ENCODE measurements at regions not wholly inside any gene's neighbourhood (a gene's known extent, or its start where the extent isn't known, plus 50 kb on each side); places are given as distances from the start of the nearest gene placed in this dataset.
"Not testable (repeated sequence)": the region's sequence is repeated elsewhere in the genome, so short reads cannot be mapped to it uniquely, and the experiment has no call there.

GRCh38 chr5:18003784-18004183, 369.5 kb downstream of the TAF11L14 start (continued):
- no peak for TF ChIP-seq ZNF473 (tag by site-specific recombination; IDR thresholded peaks at IDR 0.05)

- POLR2A ChIA-PET; H3K4me3 ChIP-seq (ENCODE audit: low read depth, low read length); H3K9me3 ChIP-seq (ENCODE audit: control insufficient read depth, insufficient read depth, low read depth, low read length); H3K27ac ChIP-seq (ENCODE audit: extremely low read depth, low read depth, low read length); CTCF ChIA-PET; H3K4me1 ChIP-seq (ENCODE audit: control insufficient read depth, insufficient read depth, low read length); H3K36me3 ChIP-seq (ENCODE audit: control insufficient read depth in 2 of 2, insufficient read depth in 1 of 2, low read length in 2 of 2): not testable (repeated sequence)
These were observed 372.0 kb downstream of the TAF11L14 start for GRCh38 chr5:18006235-18006634.

GRCh38 chr5:18008940-18009339, 374.7 kb downstream of the TAF11L14 start:
- ChIA-PET CTCF (no interaction called here), POLR2A (no interaction called here)
- H3K36me3 ChIP-seq (ENCODE audit: control insufficient read depth in 2 of 2, insufficient read depth in 1 of 2, low read length in 2 of 2), result no peaks in the 10 kb centered on the region
- H3K4me1 ChIP-seq (ENCODE audit: control insufficient read depth, insufficient read depth, low read length), result no peaks in the 10 kb centered on the region
- H3K27ac ChIP-seq (ENCODE audit: extremely low read depth, low read depth, low read length), result no peak overlapping the region
- H3K9me3 ChIP-seq (ENCODE audit: control insufficient read depth, insufficient read depth, low read depth, low read length), result no peaks in the 10 kb centered on the region
- no peak overlapping the region for H3K4me3 ChIP-seq (ENCODE audit: low read depth, low read length)
- TF ChIP-seq ZNF140 (tag by site-specific recombination; IDR thresholded peaks at IDR 0.05) (no peak), ZNF175 (tag by site-specific recombination; IDR thresholded peaks at IDR 0.05) (no peak), ZSCAN30 (tag by site-specific recombination; IDR thresholded peaks at IDR 0.05) (no peak), ZNF114 (tag by site-specific recombination; IDR thresholded peaks at IDR 0.05) (no peak)

- no peak overlapping the region for H3K27ac ChIP-seq (ENCODE audit: extremely low read depth, low read depth, low read length)
- H3K9me3 ChIP-seq (ENCODE audit: control insufficient read depth, insufficient read depth, low read depth, low read length), result no peaks in the 10 kb centered on the region
- TF ChIP-seq ZNF280D (tag by site-specific recombination; IDR thresholded peaks at IDR 0.05) (no peak), ZNF184 (tag by site-specific recombination; IDR thresholded peaks at IDR 0.05) (no peak), ZNF548 (tag by site-specific recombination; IDR thresholded peaks at IDR 0.05) (no peak), ZFP37 (tag by site-specific recombination; IDR thresholded peaks at IDR 0.05) (no peak), ZNF624 (tag by site-specific recombination; IDR thresholded peaks at IDR 0.05) (no peak), OSR2 (tag by site-specific recombination; IDR thresholded peaks at IDR 0.05) (no peak), ZBTB11 (tag by site-specific recombination; conservative IDR thresholded peaks at IDR 0.05; ENCODE audit: low read depth) (no peak), ZEB2 (tag by site-specific recombination; IDR thresholded peaks at IDR 0.05) (no peak), SP3 (tag by site-specific recombination; IDR thresholded peaks at IDR 0.05) (no peak), KLF16 (tag by site-specific recombination; IDR thresholded peaks at IDR 0.05) (no peak), SP7 (tag by site-specific recombination; IDR thresholded peaks at IDR 0.05) (no peak), ZNF747 (tag by site-specific recombination; IDR thresholded peaks at IDR 0.05) (no peak), BCL11A (tag by site-specific recombination; IDR thresholded peaks at IDR 0.05; ENCODE audit: low read depth) (no peak), ZNF561 (tag by site-specific recombination; IDR thresholded peaks at IDR 0.05; ENCODE audit: borderline replicate concordance) (no peak), ZNF777 (tag by site-specific recombination; IDR thresholded peaks at IDR 0.05; ENCODE audit: borderline replicate concordance) (no peak), ZNF660 (tag by site-specific recombination; IDR thresholded peaks at IDR 0.05) (no peak), REPIN1 (tag by site-specific recombination; IDR thresholded peaks at IDR 0.05; ENCODE audit: low read depth) (no peak)
- no peaks in the 10 kb centered on the region for H3K36me3 ChIP-seq (ENCODE audit: control insufficient read depth in 2 of 2, insufficient read depth in 1 of 2, low read length in 2 of 2)
- ChIA-PET CTCF (no interaction called here), POLR2A (no interaction called here)
- no peak overlapping the region for H3K4me3 ChIP-seq (ENCODE audit: low read depth, low read length)
- no peaks in the 10 kb centered on the region for H3K4me1 ChIP-seq (ENCODE audit: control insufficient read depth, insufficient read depth, low read length)
These were observed 375.8 kb downstream of the TAF11L14 start for GRCh38 chr5:18010053-18010452.

Measured in HEK293 (cell line).